COLO829 (cell line): ENCODE measurements at regions not wholly inside any gene's neighbourhood (a gene's known extent, or its start where the extent isn't known, plus 50 kb on each side); places are given as distances from the start of the nearest gene placed in this dataset.

Experiments used
- DNase-seq: peaks from one replicate; pipeline ENCODE4 v3.0.0; 2012; ENCODE audit warnings: low spot score

GRCh38 chr18:40423291-40423690, 1531.7 kb upstream of the PIK3C3 start:
- no peak for DNase-seq

- DNase-seq = no peak
Observed at GRCh38 chr18:40420675-40421074, 1534.4 kb upstream of the PIK3C3 start.

DNA sequence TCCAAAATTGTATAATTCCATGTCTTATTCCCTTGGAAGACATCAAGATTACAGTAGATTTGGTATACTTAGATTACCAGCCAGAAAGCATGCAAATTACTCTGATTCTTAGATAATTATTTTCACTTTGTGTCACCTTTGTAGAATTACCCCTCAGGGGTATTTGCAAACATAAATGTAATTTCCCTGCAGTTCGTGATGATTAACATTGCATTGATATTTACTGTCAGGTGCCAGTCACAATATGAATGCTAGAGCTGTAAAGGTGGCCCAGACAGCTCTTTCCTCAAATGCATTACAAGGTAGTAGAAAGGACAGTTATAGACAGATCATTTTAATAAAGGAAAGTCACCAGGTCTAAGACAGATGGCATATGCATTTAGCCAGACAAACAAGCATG, 1537.5 kb upstream of the PIK3C3 start:
- DNase-seq = no peak

GRCh38 chr18:40415821-40416220, 1539.2 kb upstream of the PIK3C3 start:
- no peak for DNase-seq

DNA sequence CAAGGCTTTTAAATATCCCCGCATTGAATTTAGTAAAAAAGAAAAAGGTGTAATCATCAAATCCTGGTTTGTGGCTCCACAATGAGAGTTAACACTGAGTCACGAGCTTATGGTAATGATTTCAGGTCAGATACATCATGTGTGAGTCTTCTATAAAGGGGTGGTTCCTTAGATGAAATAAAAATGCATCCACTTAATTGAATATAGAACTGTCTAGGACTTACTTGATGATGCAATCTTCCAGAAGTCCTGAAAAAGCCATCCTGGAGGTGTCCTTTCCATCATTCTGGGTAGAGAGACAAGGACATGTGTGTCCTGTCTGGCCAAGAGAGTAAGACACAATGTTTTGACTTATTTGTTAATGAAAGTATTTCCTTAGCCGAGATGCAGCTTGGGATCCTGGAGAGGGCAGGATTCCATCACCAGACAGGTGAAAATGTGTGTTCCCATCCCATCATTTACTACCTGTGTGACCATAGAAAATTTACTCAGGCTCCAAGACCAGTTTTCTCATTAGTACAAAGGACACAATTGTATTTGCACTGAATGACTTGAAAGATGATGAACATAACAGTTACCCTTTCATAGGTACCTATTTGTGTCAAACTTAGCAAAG, 1539.8 kb upstream of the PIK3C3 start:
- no peak for DNase-seq

GRCh38 chr18:40414155-40414754, 1540.8 kb upstream of the PIK3C3 start:
- DNase-seq = no peak

GRCh38 chr18:40413160-40413559, 1541.9 kb upstream of the PIK3C3 start:
- DNase-seq = no peak

DNA sequence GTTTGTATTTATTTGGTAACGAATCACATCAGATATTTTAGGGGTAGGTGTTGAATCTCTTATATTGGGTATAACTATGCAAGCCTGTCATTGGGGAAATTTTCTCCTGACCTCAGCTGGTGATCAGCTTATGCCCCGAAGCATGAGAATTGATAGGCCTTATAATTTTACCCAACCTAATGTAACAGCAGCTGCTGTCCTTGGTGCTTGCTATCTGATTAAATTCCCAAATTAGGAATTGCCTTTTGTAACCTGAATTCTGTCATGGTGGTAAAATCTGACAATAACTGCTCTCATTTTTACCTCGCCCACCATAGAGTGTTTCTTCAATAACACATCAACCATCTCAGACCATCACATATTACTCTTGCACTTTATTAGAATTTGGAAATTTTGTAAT, 1542.6 kb upstream of the PIK3C3 start:
- no peak for DNase-seq

GRCh38 chr18:40407909-40408308, 1547.1 kb upstream of the PIK3C3 start:
- DNase-seq = no peak

DNA sequence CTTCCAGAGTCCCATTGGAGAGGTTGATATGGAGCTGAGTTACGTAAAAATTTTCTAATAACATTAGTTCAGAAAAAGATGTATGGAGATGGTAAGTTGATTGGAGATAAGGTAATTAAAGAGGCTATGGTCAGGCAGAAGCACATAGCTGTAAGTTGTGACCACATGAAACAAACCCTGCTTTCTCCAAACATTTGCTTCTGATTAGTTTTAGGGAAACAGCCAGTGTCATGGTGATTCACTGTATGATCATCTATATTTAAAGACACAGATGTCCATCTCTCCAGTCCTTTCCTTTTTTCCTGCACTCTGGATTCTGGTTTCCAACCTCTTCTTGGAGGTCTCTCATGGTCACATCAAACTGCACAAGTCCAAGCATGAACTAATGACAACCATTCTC, 1550.8 kb upstream of the PIK3C3 start:
- no peak for DNase-seq

DNA sequence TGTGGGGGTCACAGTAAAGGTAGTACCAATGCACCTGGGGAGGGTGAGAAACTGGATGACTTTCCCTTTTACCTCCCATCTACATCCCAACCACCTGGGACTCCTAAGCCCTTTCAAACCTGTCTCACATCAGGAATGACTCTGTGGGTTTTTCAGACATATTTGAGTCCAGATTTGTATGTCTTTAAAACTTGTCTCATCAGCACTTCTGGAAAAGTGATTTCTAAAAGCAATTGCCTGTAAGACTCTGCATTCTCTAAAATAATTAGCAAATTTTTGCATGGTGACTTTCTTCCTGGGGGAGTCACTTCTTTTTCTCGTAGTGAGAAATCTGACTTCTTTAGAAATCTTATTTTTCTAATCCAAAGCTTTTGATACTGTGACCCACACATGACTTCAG, 1553.0 kb upstream of the PIK3C3 start:
- no peak for DNase-seq

- no peak for DNase-seq
Observed at GRCh38 chr18:40388121-40388520, 1566.9 kb upstream of the PIK3C3 start.

DNA sequence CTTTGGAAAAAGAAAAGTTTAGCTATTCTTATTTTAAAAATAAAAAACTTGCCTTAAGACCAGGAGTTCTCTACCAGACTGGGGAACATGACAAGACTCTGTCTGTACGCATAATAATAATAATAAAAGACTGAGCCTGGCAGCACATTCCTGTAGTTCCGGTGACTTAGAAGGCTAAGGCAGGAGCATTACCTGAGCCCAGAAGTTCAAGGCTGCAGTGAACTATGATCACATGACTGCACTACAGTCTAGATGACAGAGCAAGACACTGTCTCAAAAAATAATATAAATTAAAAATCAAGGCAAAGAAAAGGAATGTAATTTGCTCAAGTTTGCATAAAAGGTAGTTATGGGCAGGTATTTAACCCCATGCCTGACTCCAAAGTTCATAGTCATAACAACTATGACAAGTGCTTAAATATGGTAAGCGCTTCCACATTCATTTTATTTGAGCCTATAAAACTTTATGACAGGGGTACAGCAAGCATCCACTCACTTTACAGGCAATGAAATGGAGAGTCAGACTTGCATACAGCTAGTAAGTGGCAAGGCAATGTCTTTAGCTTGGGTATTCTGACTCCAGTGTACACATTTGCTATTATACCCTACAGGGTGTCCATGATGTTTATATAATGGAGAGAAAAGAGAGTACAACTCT, 1567.8 kb upstream of the PIK3C3 start:
- no peak for DNase-seq

- DNase-seq = no peak
Observed at GRCh38 chr18:40382197-40382596, 1572.8 kb upstream of the PIK3C3 start.

GRCh38 chr18:40380686-40381439, 1574.2 kb upstream of the PIK3C3 start:
- no peak for DNase-seq

GRCh38 chr18:40375837-40376236, 1579.2 kb upstream of the PIK3C3 start:
- DNase-seq = no peak

- DNase-seq = no peak
Observed at GRCh38 chr18:40371673-40372072, 1583.4 kb upstream of the PIK3C3 start.

- DNase-seq = no peak
Observed at GRCh38 chr18:40367576-40367975, 1587.5 kb upstream of the PIK3C3 start.

- DNase-seq = no peak
Observed at GRCh38 chr18:40366521-40366920, 1588.5 kb upstream of the PIK3C3 start.

DNA sequence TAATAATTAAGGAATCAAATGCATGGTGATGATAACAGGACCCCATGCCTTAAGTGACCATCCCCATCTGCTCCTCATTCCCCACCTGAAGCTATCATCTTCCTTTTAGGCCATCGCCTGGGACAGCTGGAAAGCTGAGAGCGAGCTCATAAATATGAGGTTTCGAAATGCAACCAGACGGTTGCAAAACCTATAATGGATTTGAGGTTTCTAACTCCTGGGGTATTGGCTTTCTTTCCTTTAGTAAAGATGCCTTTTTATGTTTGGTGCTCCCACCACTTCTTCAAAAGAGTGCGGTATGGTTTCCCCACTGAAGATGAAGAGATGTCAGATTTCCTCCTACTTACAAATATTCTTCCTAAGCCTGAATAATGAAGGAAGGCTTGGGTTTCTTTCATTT, 1589.5 kb upstream of the PIK3C3 start:
- no peak for DNase-seq

- DNase-seq = no peak
Observed at GRCh38 chr18:40360558-40360957, 1594.5 kb upstream of the PIK3C3 start.

DNA sequence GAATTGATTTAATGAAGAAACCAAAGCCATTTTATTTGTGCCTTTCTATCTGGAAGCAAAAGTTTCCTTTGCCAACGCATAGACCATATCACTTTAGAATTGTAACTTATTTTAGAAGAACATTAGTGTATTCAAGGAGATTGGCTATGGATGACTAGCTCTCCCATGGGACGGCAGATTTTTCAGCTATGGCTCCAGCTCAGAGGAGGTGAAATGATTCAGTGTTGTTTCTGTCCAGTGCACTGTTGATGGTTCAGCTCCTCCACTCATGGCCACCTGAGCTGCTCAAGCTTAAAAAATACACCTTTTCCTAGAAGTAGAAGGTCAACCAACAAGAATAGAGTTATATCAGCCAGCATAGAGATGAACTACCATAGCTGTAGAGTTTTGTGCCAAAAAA, 1597.5 kb upstream of the PIK3C3 start:
- no peak for DNase-seq

DNA sequence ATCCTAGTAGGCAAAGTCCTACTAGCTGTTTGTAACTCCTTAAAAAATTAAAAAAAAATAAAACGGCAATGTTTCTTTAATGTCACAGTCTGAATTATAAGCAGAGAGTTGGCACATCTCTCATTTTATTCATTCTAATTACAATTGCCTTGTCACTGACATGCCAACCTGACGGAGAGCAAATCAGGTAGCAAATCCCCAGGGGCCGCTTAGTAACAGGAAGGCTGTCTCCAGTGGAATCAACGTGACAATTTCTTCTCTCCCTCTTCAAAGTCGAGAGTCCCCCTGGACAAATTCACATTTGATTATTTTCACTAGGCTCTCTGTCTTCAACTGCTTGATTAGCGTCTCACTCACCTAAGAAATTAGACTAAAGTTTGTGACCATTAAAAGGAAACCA, 1598.9 kb upstream of the PIK3C3 start:
- DNase-seq = no peak
